ENCODE measurements at regions not wholly inside any gene's neighbourhood (a gene's known extent, or its start where the extent isn't known, plus 50 kb on each side); places are given as distances from the start of the nearest gene placed in this dataset.

DNA sequence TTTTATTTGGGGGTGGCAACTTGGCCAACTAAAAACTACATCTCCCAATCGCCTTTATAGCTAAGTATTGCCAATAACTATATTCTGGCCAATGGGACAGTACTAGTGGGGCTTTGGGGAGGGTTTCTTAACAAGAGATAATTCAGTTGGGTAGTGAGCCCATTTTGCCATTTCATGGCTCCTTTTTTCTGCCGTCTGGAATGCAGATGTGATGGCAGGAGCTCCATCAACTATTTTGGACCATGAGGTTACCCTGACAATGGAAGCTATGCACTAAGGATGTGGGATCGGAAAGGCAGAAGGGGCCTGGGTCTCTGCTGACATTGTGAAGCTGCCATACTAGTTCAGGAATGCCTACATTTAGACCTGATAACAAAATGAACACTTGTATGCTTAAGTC, 67.0 kb upstream of the FOXC1 start:
- ATAC-seq (no peak), DNase-seq (no peak)
- ChIA-PET CTCF (interaction anchor here (0.7 to 1.0 kb wide), 3 partner anchors 9 to 19 kb away, joined by 3 read pairs; no protein-coding TSS in a partner anchor), POLR2A (no interaction called here)
- Mint-ChIP-seq H3K27me3 (ENCODE audit: low read depth) (peaks cover 2% of the 10 kb centered on the region), H3K9me3 (ENCODE audit: insufficient read depth) (no peaks in the 10 kb centered on the region), H3K36me3 (ENCODE audit: low read depth) (no peaks in the 10 kb centered on the region), H3K4me1 (ENCODE audit: low read depth) (no peaks in the 10 kb centered on the region), H3K27ac (no peak overlapping the region), H3K4me3 (no peak overlapping the region)

DNA sequence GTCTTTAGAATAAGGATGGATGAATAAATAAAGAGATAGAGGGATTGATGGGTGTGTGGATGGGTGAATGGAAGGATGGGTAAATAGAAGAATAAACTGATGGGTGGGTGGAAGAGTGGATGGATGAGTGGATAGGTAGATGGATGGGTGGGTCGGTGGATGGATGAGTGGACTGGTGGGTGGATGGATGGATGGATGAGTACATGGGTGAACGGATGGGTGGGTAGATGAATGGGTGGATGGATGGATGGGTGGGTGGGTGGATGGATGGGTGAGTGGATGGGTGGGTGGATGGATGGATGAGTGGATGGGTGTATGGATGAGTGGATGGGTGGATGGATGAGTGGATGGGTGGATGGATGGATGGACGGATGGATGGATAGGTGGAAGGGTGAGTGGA, 65.7 kb upstream of the FOXC1 start:
- Mint-ChIP-seq H3K9me3 (ENCODE audit: insufficient read depth) (no peaks in the 10 kb centered on the region), H3K27ac (peak overlapping the region; percentile 13), H3K4me3 (no peak overlapping the region), H3K27me3 (ENCODE audit: low read depth) (peaks cover 2% of the 10 kb centered on the region), H3K4me1 (ENCODE audit: low read depth) (no peaks in the 10 kb centered on the region), H3K36me3 (ENCODE audit: low read depth) (no peaks in the 10 kb centered on the region)
- ChIA-PET POLR2A (no interaction called here), CTCF (no interaction called here)
- no peak for ATAC-seq
- no peak for DNase-seq

DNA sequence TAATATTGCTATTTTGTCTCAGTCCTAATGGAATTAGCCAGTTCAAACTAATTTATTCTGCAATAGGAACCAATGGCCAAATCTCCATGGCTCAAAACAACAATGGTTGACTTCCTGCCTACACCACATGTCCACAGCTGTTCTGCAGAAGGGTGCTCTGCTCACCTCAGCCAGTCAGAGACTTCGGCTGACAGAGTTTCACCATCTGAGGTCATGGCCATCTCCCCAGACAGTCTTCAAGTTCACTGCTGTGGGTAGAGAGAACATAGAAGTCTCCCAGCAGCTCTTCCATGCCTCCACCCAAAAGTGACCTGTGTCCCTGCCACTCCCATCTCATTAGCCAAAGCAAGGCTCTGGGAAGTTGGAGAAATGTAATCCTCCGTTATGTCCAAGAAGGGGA, 65.1 kb upstream of the FOXC1 start:
- no peak overlapping the region for H3K4me3 Mint-ChIP-seq
- H3K27ac Mint-ChIP-seq = no peak overlapping the region
- no peak for DNase-seq
- ChIA-PET CTCF (no interaction called here), POLR2A (no interaction called here)
- H3K36me3 Mint-ChIP-seq (ENCODE audit: low read depth) = no peaks in the 10 kb centered on the region
- peaks cover 2% of the 10 kb centered on the region for H3K27me3 Mint-ChIP-seq (ENCODE audit: low read depth)
- no peak for ATAC-seq
- H3K9me3 Mint-ChIP-seq (ENCODE audit: insufficient read depth) = no peaks in the 10 kb centered on the region
- no peaks in the 10 kb centered on the region for H3K4me1 Mint-ChIP-seq (ENCODE audit: low read depth)

DNA sequence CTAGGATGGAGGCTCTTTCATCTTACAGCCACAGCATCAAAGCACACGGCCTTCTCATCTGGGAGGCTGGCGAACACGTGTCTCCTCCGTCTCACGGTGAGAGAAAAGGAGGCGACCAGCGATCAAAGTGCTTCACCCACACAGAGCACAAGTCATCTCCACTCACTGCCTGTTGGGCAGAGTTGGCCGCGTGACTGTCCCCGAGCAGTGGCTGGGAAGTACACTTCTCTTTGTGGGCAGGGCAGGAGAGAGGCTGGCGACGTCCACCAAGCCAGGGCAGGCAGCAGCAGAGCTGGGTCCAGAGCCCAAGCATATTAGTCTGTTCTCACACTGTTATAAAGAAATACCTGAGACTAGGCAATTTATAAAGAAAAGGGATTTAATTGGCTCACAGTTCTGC, 64.1 kb upstream of the FOXC1 start:
- no peak for DNase-seq
- Mint-ChIP-seq H3K4me3 (no peak overlapping the region), H3K27me3 (ENCODE audit: low read depth) (peaks cover 2% of the 10 kb centered on the region), H3K4me1 (ENCODE audit: low read depth) (no peaks in the 10 kb centered on the region), H3K9me3 (ENCODE audit: insufficient read depth) (no peaks in the 10 kb centered on the region), H3K36me3 (ENCODE audit: low read depth) (no peaks in the 10 kb centered on the region), H3K27ac (no peak overlapping the region)
- ChIA-PET CTCF (no interaction called here), POLR2A (no interaction called here)
- no peak for ATAC-seq

DNA sequence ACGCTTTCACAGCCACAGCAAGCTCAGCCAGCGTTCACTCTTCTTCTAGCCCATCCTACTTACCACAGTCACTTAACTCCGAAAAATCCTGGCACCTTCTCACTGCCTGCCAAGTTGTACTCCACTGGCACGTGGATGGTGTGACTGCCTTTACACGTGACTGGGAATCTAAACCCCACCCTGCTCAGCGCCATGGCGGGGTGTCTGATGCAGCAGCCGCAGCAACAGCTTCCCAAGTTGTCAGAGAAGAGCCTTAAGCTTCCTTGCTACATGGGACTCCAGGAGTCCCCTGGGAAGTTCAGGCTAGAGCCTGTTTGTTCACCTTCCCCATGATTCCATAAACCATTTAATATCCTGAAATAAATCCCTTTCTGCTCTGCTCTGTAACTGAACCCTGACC, 61.9 kb upstream of the FOXC1 start:
- Mint-ChIP-seq H3K4me3 (no peak overlapping the region), H3K9me3 (ENCODE audit: insufficient read depth) (no peaks in the 10 kb centered on the region), H3K36me3 (ENCODE audit: low read depth) (no peaks in the 10 kb centered on the region), H3K27ac (no peak overlapping the region), H3K4me1 (ENCODE audit: low read depth) (no peaks in the 10 kb centered on the region), H3K27me3 (ENCODE audit: low read depth) (peaks cover 7% of the 10 kb centered on the region)
- ChIA-PET CTCF (no interaction called here), POLR2A (no interaction called here)
- ATAC-seq = no peak
- DNase-seq = no peak

DNA sequence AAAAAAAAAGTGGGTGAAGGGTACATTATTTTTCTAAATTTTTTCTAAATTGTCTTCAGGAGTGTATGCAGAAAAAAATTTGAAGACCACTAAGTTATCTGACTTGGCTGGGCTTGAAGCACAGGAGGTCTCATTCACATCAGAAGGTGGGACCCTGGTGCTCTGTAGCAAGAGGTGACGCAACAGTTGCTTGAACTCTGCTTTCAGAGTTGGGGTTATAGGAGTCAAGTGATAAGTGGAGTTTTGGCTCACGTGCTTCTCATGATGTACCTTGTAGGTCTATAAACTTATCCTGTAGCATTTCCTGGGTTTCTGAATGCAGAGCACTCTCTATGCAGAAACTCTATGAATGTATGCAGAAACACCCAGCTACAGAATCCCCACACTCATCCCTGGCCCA, 58.5 kb upstream of the FOXC1 start:
- Mint-ChIP-seq H3K27ac (no peak overlapping the region), H3K36me3 (ENCODE audit: low read depth) (no peaks in the 10 kb centered on the region), H3K9me3 (ENCODE audit: insufficient read depth) (no peaks in the 10 kb centered on the region), H3K4me3 (no peak overlapping the region), H3K4me1 (ENCODE audit: low read depth) (peaks cover 8% of the 10 kb centered on the region), H3K27me3 (ENCODE audit: low read depth) (peaks cover 20% of the 10 kb centered on the region)
- ATAC-seq (no peak), DNase-seq (no peak)
- CTCF ChIA-PET = no interaction called here
- POLR2A ChIA-PET = no interaction called here

DNA sequence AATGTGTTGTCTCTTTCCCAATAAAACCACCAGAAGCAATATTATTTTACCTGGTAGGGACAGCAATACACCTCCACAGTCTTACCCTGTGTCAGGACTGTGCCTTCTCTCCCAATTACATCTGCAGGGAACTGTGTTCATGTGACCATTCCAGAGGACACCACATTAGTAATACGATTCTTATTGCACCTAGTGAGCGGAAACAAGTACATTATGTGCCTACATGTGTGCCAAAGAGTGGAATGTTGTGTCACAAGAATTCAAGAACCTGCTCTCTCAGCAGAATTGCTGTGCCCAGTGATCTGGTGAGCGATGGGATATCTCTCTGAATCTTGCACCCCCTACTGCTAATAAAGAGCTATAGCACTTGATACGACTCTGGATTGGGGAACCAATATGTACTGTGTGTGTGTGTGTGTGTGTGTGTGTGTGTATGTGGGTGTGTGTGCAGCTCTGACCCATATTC, 57.4 kb upstream of the FOXC1 start:
- H3K4me1 Mint-ChIP-seq (ENCODE audit: low read depth) = peaks cover 8% of the 10 kb centered on the region
- ChIA-PET POLR2A (no interaction called here), CTCF (interaction anchor here (0.8 to 1.8 kb wide), 6 partner anchors 9 to 29 kb away, joined by 3 to 16 read pairs (median 6); no protein-coding TSS in a partner anchor)
- no peaks in the 10 kb centered on the region for H3K36me3 Mint-ChIP-seq (ENCODE audit: low read depth)
- H3K27ac Mint-ChIP-seq = no peak overlapping the region
- no peak overlapping the region for H3K4me3 Mint-ChIP-seq
- H3K27me3 Mint-ChIP-seq (ENCODE audit: low read depth) = peaks cover 20% of the 10 kb centered on the region
- ATAC-seq (no peak), DNase-seq (no peak)
- no peaks in the 10 kb centered on the region for H3K9me3 Mint-ChIP-seq (ENCODE audit: insufficient read depth)

DNA sequence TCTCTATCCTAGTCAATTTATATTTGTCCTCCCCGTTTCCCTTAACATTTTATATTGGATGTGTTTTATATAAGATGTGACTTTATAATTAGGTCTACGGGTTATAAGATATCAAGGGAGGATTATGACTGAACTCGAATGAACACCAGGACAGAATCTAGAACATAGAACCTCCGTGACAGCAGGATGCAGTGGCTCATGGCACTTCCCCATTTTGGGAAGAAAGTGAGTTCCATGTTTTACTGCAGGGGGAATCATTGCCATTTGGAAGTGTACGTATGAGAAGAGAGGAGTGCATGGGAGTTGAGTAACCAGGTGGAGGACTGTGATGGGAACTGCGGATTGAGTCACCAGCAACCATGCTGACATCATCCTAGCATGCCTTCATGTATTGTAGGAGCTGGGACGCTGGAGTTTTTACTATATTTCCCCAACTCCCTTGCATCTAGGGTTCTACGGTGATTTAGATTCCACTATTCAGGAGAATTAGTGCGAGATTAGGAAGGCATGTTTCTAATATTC, 56.1 kb upstream of the FOXC1 start:
- Mint-ChIP-seq H3K9me3 (ENCODE audit: insufficient read depth) (no peaks in the 10 kb centered on the region), H3K36me3 (ENCODE audit: low read depth) (no peaks in the 10 kb centered on the region), H3K4me1 (ENCODE audit: low read depth) (peaks cover 8% of the 10 kb centered on the region), H3K27ac (no peak overlapping the region), H3K4me3 (no peak overlapping the region), H3K27me3 (ENCODE audit: low read depth) (peaks cover 20% of the 10 kb centered on the region)
- DNase-seq (no peak), ATAC-seq (no peak)
- ChIA-PET POLR2A (no interaction called here), CTCF (interaction anchor here (1.6 kb wide), 1 partner anchor 30 kb away, joined by 13 read pairs; no protein-coding TSS in a partner anchor)

DNA sequence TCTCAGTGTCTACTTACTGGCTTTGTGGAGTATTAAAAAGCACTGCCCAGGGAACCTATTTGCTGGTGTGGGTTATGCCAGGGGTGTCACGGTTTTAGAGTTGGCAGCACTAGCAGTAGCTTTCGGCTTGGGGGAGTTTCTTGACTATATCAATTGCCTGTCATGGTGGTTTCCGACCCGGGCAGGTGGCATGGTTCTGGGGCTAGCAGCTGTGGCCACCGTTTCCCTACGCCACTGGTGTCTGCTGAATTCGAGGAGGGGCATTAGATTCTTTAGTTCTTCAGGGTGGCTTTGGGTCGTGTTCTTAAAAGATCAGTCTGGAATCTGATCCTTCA, 55.6 kb upstream of the FOXC1 start:
- Mint-ChIP-seq H3K36me3 (ENCODE audit: low read depth) (no peaks in the 10 kb centered on the region), H3K27me3 (ENCODE audit: low read depth) (peaks cover 20% of the 10 kb centered on the region), H3K4me3 (peak overlapping the region; percentile 66), H3K9me3 (ENCODE audit: insufficient read depth) (no peaks in the 10 kb centered on the region), H3K27ac (no peak overlapping the region), H3K4me1 (ENCODE audit: low read depth) (peaks cover 8% of the 10 kb centered on the region)
- no peak for ATAC-seq
- ChIA-PET CTCF (interaction anchor here (1.1 to 1.6 kb wide), 4 partner anchors 12 to 30 kb away, joined by 3 to 13 read pairs (median 7); no protein-coding TSS in a partner anchor), POLR2A (no interaction called here)
- no peak for DNase-seq

DNA sequence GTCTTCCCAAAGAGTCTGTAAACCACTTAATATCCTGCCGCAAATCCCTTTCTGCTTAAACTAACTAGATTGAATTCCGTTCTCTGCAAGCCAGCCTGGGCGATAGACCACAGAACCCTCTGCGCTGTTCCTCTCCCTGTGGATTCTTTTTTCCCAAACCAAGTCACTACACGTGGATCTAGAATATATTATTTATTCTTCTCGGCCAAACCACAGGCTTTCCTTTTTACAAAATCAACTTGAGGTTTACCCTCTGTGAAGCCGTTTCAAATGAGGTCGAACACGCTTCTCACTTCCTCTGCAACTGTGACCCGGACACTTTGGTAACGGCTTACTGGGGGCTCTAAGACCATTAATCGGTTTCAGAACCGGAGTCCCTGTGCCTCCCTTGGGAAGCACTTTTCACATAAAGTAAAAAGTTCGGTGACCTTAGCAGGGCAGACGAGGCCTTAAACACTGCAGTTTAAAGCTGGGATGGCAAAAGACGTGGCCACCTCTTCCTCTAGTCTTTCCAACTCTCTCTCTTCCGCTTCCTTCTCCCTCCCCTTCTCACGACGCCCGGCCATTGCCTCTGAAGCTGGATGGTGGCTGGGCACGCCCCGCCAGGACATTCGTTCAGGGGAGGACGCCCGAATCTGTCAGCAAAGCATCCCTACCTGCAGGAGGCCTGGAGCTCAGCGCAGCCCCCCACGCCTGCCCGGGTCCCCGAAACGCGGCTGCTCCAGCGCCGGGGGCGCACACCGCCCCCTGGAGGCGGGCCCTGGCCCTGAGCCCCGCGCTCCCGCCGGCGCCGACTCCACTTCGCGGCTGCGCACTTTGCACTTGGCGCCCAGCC, 55.0 kb upstream of the FOXC1 start:
- ChIA-PET POLR2A (interaction anchor here (1.1 kb wide), 1 partner anchor 1287 kb away, joined by 4 read pairs; the partner anchor contains the start of gene SERPINB1), CTCF (interaction anchor here (1.0 to 1.6 kb wide), 5 partner anchors 9 to 31 kb away, joined by 3 to 13 read pairs (median 5); no protein-coding TSS in a partner anchor)
- H3K9me3 Mint-ChIP-seq (ENCODE audit: insufficient read depth) = no peaks in the 10 kb centered on the region
- peak overlapping the region; percentile 81 for H3K27ac Mint-ChIP-seq
- DNase-seq (peak; percentile 61), ATAC-seq (peak; percentile 96)
- peak overlapping the region; percentile 66 for H3K4me3 Mint-ChIP-seq
- peaks cover 23% of the 10 kb centered on the region for H3K27me3 Mint-ChIP-seq (ENCODE audit: low read depth)
- no peaks in the 10 kb centered on the region for H3K36me3 Mint-ChIP-seq (ENCODE audit: low read depth)
- peaks cover 8% of the 10 kb centered on the region for H3K4me1 Mint-ChIP-seq (ENCODE audit: low read depth)

DNA sequence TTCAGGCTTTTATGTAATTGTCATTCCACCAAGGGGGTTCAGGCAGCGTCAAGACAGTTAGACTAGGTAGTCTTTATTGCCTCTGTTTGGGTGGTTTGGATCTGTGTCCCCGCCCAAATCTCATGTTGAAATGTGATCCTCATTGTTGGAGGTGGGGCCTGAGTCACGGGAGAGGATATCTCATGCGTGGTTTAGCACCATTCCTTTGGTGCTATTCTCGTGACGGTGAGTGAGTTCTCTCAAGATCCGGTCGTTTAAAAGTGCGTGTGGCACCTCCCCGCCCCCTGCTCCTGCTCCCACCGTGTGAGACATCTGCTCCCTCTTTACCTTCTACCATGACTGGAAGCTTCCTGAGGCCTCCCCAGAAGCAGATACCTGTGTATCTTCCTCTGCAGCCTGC, 51.3 kb upstream of the FOXC1 start:
- CTCF ChIA-PET = interaction anchor here (2.8 kb wide), 1 partner anchor 34 kb away, joined by 15 read pairs; no protein-coding TSS in a partner anchor
- no peak overlapping the region for H3K27ac Mint-ChIP-seq
- H3K4me3 Mint-ChIP-seq = no peak overlapping the region
- peaks cover 8% of the 10 kb centered on the region for H3K4me1 Mint-ChIP-seq (ENCODE audit: low read depth)
- peaks cover 27% of the 10 kb centered on the region for H3K27me3 Mint-ChIP-seq (ENCODE audit: low read depth)
- no peaks in the 10 kb centered on the region for H3K36me3 Mint-ChIP-seq (ENCODE audit: low read depth)
- ATAC-seq = no peak
- H3K9me3 Mint-ChIP-seq (ENCODE audit: insufficient read depth) = no peaks in the 10 kb centered on the region
- POLR2A ChIA-PET = no interaction called here
- DNase-seq = no peak

Measured in activated CD8-positive, alpha-beta T cell treated with anti-CD3 and anti-CD28 coated beads, Interleukin-2, amount 10 ng/mL, durations not matched to agents 7 days and 5 days (primary cell).